ENCODE measurements at regions not wholly inside any gene's neighbourhood (a gene's known extent, or its start where the extent isn't known, plus 50 kb on each side); places are given as distances from the start of the nearest gene placed in this dataset.

DNA sequence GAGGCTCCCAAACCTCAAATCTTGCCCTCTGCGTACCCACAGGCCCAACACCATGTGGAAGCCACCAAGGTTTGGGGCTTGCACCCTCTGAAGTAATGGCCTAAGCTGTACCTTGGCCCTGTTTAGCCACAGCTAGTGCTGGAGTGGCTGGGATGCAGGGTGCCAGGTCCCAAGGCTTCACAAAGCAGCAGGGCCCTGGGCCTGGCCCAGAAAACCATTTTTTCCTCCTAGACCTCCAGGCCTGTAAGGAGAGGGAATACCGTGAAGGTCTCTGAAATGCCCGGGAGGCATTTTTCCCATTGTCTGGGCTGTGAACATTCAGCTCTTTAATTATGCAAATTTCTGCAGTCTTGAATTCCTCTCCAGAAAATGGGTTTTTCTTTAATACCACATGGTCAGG lies 223.7 kb upstream of the CCN2 start:
- no peak for TF ChIP-seq POLR2A (IDR thresholded peaks at IDR 0.05)
- no peak for TF ChIP-seq POLR2AphosphoS5 (IDR thresholded peaks at IDR 0.05)
